Esophagus squamous epithelium (tissue), 5 donors: ENCODE measurements at regions not wholly inside any gene's neighbourhood (a gene's known extent, or its start where the extent isn't known, plus 50 kb on each side); places are given as distances from the start of the nearest gene placed in this dataset.

ENCODE experiments used
- DNase-seq: peaks from one replicate; lab custom pipeline; 2025; lab: John Stamatoyannopoulos, UW
- H3K27ac ChIP-seq, 4 donors: fragments of 200-600 bp; sonication (generic); one replicate each; pipeline ENCODE4 v1.5.1; 2016 to 2019; ENCODE audit warnings: mild to moderate bottlenecking in 1 of 4
- H3K27me3 ChIP-seq, 4 donors: fragments of 200-600 bp; sonication (generic); 1 replicate in 3 of 4; 2 replicates in 1 of 4; pipeline versions ENCODE4 v1.5.1 to v1.6.0; 2017 to 2021; ENCODE audit warnings: antibody characterized with exemption in 1 of 4
- H3K36me3 ChIP-seq, 3 donors: fragments of 200-600 bp; sonication (generic); one replicate each; pipeline ENCODE4 v1.5.1; 2016 to 2019
- H3K4me1 ChIP-seq, 3 donors: fragments of 200-600 bp; sonication (generic); one replicate each; pipeline ENCODE4 v1.5.1; 2017 to 2019
- H3K4me3 ChIP-seq, 4 donors: fragments of 200-600 bp; sonication (generic); 1 replicate in 3 of 4; 2 replicates in 1 of 4; pipeline ENCODE4 v1.5.1; 2016 to 2019; ENCODE audit warnings: mild to moderate bottlenecking in 2 of 4, moderate library complexity in 1 of 4
- H3K9me3 ChIP-seq, 3 donors: fragments of 200-600 bp; sonication (generic); one replicate each; pipeline ENCODE4 v1.5.1; 2016 to 2019
- CTCF ChIP-seq, 6 experiments: fragments of 450-650 bp in 4 of 6; fragments of 200-600 bp in 2 of 6; sonication (generic) in 2 of 6; IDR thresholded peaks; one replicate each; pipeline ENCODE4 v1.5.1; 2016 to 2019; ENCODE audit warnings: antibody characterized with exemption in 6 of 6, mild to moderate bottlenecking in 4 of 6, moderate library complexity in 4 of 6
- POLR2A ChIP-seq, 4 donors: fragments of 450-650 bp; IDR thresholded peaks; one replicate each; pipeline ENCODE4 v1.6.1; 2017; ENCODE audit warnings: antibody characterized with exemption in 4 of 4, mild to moderate bottlenecking in 4 of 4, moderate library complexity in 3 of 4
- WGBS, 2 donors: methylation state at CpG; one replicate each; pipeline ENCODE4 v1.1.5; 2018; 5-methylcytosine and 5-hydroxymethylcytosine counted together
- intact Hi-C: fragments of 100-400 bp; cut with DNase I; formaldehyde crosslinking; loops from one replicate; pipeline ENCODE4 v1.15.0; 2022
- donor health status: DM: yes; HTN: yes; CAD: no.

GRCh38 chr19:28049875-28050274, 1163.1 kb downstream of the UQCRFS1 start:
- no peaks in the 10 kb centered on the region for H3K36me3 ChIP-seq
- H3K4me1 ChIP-seq = no peaks in the 10 kb centered on the region
- intact Hi-C loops = no loop called here
- H3K27ac ChIP-seq = no peak overlapping the region
- 83 to 86% methylated on average over 1 to 2 of the region's 2 CpGs for WGBS, 2 donors
- H3K27me3 ChIP-seq = no peaks in the 10 kb centered on the region
- TF ChIP-seq CTCF (IDR thresholded peaks at IDR 0.05) = no peak
- no peak for TF ChIP-seq POLR2A (IDR thresholded peaks at IDR 0.05)
- no peak for DNase-seq
- no peak overlapping the region for H3K4me3 ChIP-seq
- H3K9me3 ChIP-seq = peaks cover 0 to 36% (median 8%) of the 10 kb centered on the region in 3 donors

- intact Hi-C loops = no loop called here
- H3K27me3 ChIP-seq = no peaks in the 10 kb centered on the region
Observed at GRCh38 chr19:28046932-28047331, 1166.0 kb downstream of the UQCRFS1 start.

GRCh38 chr19:28045621-28046020, 1167.3 kb downstream of the UQCRFS1 start:
- Histone ChIP-seq H3K9me3 (peaks cover 0 to 52% (median 8%) of the 10 kb centered on the region in 3 donors), H3K27ac (no peak overlapping the region), H3K27me3 (no peaks in the 10 kb centered on the region), H3K36me3 (no peaks in the 10 kb centered on the region), H3K4me1 (no peaks in the 10 kb centered on the region), H3K4me3 (no peak overlapping the region)
- 62 to 83% methylated on average over 1 to 2 of the region's 2 CpGs for WGBS, 2 donors
- TF ChIP-seq CTCF (IDR thresholded peaks at IDR 0.05) (no peak), POLR2A (IDR thresholded peaks at IDR 0.05) (no peak)
- no peak for DNase-seq
- intact Hi-C loops = no loop called here

More at GRCh38 chr19:28046932-28047331, 1166.0 kb downstream of the UQCRFS1 start:
- no peak for DNase-seq
- 100% methylated on average over 1 of the region's 1 CpG; no CpG with 5 or more reads in 1 of the 2 donors for WGBS, 2 donors
- Histone ChIP-seq H3K4me3 (no peak overlapping the region), H3K36me3 (no peaks in the 10 kb centered on the region), H3K4me1 (no peaks in the 10 kb centered on the region), H3K27ac (no peak overlapping the region), H3K9me3 (peaks cover 0 to 52% (median 8%) of the 10 kb centered on the region in 3 donors)
- TF ChIP-seq POLR2A (IDR thresholded peaks at IDR 0.05) (no peak), CTCF (IDR thresholded peaks at IDR 0.05) (no peak)

- DNase-seq = no peak
- Histone ChIP-seq H3K27me3 (no peaks in the 10 kb centered on the region), H3K4me1 (no peaks in the 10 kb centered on the region), H3K9me3 (peaks cover 0 to 42% (median 8%) of the 10 kb centered on the region in 3 donors), H3K36me3 (no peaks in the 10 kb centered on the region), H3K4me3 (no peak overlapping the region), H3K27ac (no peak overlapping the region)
- TF ChIP-seq CTCF (IDR thresholded peaks at IDR 0.05) (no peak), POLR2A (IDR thresholded peaks at IDR 0.05) (no peak)
- 46 to 61% methylated on average over 3 to 4 of the region's 4 CpGs for WGBS, 2 donors
- intact Hi-C loops = no loop called here
Observed at GRCh38 chr19:28044477-28044876, 1168.5 kb downstream of the UQCRFS1 start.

GRCh38 chr19:28042516-28042915, 1170.4 kb downstream of the UQCRFS1 start:
- no peaks in the 10 kb centered on the region for H3K27me3 ChIP-seq
- DNase-seq = no peak
- H3K4me1 ChIP-seq = no peaks in the 10 kb centered on the region
- peaks cover 0 to 29% (median under 1%) of the 10 kb centered on the region in 3 donors for H3K9me3 ChIP-seq
- TF ChIP-seq POLR2A (IDR thresholded peaks at IDR 0.05) (no peak), CTCF (IDR thresholded peaks at IDR 0.05) (no peak)
- no peak overlapping the region for H3K4me3 ChIP-seq
- H3K27ac ChIP-seq = no peak overlapping the region
- no peaks in the 10 kb centered on the region for H3K36me3 ChIP-seq
- intact Hi-C loops = no loop called here
- 48 to 49% methylated on average over 3 to 4 of the region's 4 CpGs for WGBS, 2 donors
